HG03196 (cell line): ENCODE measurements at regions not wholly inside any gene's neighbourhood (a gene's known extent, or its start where the extent isn't known, plus 50 kb on each side); places are given as distances from the start of the nearest gene placed in this dataset.

Experiments used
- ATAC-seq: cut with Tn5 transposase; IDR thresholded peaks from one replicate; pipeline ENCODE4 v1.9.1; 2021; ENCODE audit not compliant: unreplicated experiment

GRCh38 chr6:88386167-88386566 is 220.0 kb upstream of the CNR1 start:
- no peak for ATAC-seq

GRCh38 chr6:88383183-88383582 is 217.0 kb upstream of the CNR1 start:
- no peak for ATAC-seq

- ATAC-seq, result no peak
These were observed 215.1 kb upstream of the CNR1 start for GRCh38 chr6:88381289-88381642.

GRCh38 chr6:88380618-88381288 is 214.6 kb upstream of the CNR1 start:
- no peak for ATAC-seq

GRCh38 chr6:88380083-88380482 is 213.9 kb upstream of the CNR1 start:
- ATAC-seq, result no peak

- ATAC-seq, result no peak
These were observed 212.5 kb upstream of the CNR1 start for GRCh38 chr6:88378639-88379038.

DNA sequence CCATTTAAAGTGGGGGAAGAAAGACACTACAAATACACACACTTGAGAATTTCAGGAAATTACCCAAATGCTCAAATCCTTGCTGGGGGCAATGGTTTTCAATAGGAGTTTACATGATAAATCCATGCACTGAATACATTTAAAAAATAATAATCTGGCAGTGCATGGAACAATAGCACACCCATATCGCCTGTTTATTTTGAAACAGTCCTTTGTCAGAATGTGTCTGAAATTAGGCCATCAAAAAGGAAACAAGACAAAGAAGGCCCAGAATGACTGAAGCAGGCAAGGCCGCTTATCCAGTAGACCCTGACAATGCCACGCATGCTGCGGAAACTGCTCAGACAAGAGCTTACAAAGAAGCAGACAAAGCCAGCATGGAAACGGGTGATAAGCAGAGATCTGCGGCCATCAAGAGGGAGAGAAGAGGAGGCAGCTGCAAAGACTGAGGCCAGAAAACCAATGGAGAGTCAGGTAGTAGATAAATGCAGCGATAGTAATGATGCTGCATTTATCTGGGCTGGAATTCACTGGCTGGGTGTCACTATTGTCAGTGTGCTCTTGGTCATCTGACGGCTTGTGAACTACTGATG is 211.9 kb upstream of the CNR1 start:
- ATAC-seq, result no peak

GRCh38 chr6:88376768-88377387 is 210.7 kb upstream of the CNR1 start:
- no peak for ATAC-seq

DNA sequence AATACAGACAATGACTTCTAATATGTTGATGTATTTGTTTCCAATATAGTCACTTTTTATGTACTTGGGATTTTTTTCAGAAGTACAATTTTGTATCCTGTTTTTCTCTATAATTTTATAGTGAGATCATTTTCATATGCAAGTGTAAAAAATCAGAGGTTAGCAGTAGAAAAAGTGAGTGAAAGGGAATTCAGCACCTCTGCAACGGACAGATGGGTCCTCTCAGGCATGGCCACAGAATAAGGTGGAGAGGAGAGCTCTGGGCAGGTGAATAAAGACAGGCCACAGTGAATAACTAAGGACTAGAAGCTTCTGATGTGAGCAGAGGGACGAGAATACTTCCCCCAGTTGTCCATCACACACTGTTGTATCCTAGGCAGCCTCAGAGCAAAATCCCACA is 210.1 kb upstream of the CNR1 start:
- ATAC-seq, result no peak

- no peak for ATAC-seq
These were observed 208.4 kb upstream of the CNR1 start for GRCh38 chr6:88374553-88374952.

DNA sequence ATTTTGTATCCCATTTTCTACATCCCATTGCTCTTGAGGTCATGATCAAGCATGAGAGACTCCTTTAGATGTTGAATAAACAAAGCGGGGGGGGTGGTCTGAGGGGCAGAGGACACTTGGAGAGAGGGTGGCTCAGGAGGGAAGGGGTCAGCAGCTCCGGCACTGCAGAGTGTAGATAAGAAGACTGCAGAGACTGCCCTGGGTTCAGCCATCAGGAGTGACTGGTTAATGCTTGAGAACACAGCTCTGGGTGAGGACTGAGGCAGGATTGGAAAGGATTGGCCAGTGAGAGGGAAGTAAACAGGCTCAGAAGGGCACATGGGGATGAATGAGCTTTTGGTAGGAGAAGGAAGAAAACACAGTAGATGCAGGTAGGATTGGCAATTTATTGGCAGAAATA is 205.3 kb upstream of the CNR1 start:
- ATAC-seq, result no peak

- no peak for ATAC-seq
These were observed 204.1 kb upstream of the CNR1 start for GRCh38 chr6:88370127-88370710.

DNA sequence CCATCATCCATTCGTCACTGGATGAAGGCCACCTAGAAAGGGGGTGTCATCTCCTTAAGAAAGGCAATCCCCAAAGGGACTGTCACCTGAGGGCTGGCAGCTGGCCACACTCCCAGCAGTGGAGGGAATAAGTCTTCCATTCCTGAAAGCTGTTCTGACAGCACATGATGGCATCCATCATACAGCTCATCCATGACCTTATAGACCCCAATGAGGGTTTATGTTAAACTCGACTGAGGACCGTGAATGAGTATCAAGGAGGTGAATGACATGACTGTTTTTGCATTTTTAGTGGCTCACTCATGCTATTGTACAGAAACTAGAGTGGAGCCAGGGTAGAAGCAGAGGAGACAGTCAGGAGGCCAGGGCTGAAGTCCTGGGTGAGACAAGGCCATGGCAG is 203.1 kb upstream of the CNR1 start:
- ATAC-seq, result no peak

DNA sequence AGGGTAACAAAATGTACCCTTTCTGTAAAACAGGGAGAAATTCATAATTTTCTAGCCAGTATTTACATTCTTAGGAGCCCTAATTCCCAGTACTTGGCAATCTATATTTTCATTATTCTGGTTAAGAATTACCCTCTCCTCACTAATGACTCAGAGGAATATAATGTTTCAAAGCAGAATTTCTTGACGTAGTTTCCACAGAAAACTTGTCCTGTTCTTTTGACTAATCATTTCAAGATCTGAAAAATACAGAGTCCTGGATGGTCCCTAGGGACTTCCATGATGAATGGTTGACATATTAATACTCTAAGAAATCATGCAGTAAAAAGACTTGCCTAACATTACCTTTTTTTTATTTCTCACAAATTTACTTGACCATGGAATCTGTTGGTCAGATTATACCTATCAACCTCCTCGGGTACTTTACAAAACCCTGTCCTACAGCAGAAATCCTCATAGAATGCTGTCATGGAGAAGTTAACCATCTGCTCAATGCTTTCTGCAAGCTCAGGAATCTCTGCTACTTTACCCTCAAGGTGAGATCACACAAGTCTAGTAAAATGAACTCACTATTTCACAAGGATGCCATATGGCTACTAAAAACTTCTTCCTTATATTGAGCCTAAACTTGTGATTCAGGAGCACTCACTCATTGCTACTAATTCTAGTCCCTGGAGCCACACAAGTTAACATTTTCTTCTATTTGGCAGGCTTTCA is 202.1 kb upstream of the CNR1 start:
- ATAC-seq, result no peak

DNA sequence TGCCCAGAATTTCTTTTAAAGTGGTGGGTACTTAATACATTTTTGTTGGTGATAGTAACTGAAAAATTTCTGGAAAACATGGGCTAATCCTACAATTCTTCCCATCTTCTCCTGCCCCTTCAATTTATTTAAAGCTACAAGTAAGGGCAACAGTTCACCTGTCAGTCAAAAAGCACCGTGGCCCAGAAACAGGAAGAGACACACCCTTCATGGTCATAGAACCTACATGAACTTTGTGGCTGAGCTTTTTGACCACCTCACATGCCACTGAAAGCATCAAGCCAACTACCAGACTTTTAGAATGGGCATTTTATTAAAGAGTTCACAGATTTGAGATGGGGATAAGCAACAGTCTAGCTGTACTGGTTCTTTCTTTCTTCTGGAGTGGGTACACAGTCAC is 201.1 kb upstream of the CNR1 start:
- no peak for ATAC-seq

- ATAC-seq, result no peak
These were observed 200.5 kb upstream of the CNR1 start for GRCh38 chr6:88366672-88367071.

DNA sequence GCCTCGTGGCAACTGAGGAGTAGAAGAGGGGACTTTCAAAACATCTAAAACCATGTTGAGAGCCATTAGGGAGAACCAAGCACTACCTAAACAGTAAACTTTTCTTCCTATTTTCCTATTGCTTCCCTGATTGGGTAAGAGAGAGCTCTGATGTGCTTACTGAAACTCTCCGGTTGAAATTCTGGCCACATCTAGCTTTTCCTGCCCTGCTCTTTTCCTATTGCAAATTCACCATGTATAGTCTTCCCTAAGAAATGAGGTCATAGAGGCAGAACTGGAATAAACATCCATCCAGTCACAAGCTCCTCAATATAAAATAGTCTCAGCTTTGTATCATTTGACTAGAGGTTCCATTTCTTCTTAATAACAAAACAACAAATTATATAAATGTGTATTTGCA is 199.5 kb upstream of the CNR1 start:
- no peak for ATAC-seq

- ATAC-seq, result no peak
These were observed 199.1 kb upstream of the CNR1 start for GRCh38 chr6:88365230-88365629.

- ATAC-seq, result no peak
These were observed 195.6 kb upstream of the CNR1 start for GRCh38 chr6:88361754-88362153.

DNA sequence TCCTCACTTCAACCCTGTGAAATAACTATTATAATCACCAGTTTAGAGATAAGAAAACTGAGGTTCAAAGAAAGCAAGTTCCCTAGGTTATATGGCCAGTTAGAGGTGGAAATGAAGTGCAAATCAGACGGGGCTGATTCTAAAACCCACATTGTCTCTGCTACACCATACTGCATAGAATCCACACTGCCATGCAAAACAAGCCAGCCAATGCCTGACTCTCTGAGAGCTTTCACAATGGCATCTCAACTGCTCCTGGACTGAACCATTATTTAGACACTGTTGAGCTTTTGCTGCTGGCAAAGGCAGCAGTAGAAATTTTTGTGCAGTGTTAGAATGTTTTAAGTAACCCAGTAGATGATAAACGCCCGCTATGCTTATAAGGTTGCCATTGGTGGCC is 195.2 kb upstream of the CNR1 start:
- no peak for ATAC-seq

- ATAC-seq, result no peak
These were observed 194.2 kb upstream of the CNR1 start for GRCh38 chr6:88360203-88360797.
